ENCODE measurements at regions not wholly inside any gene's neighbourhood (a gene's known extent, or its start where the extent isn't known, plus 50 kb on each side); places are given as distances from the start of the nearest gene placed in this dataset.

GRCh38 chr2:41935002-41935401, 112.8 kb upstream of the PKDCC start:
- Histone ChIP-seq H3K36me3 (ENCODE audit: control insufficient read depth, insufficient read depth, low read length) (no peaks in the 10 kb centered on the region), H3K9me3 (ENCODE audit: control insufficient read depth, insufficient read depth, low read depth, low read length) (no peaks in the 10 kb centered on the region), H3K27ac (ENCODE audit: insufficient read depth, low read length) (no peak overlapping the region), H2AFZ (ENCODE audit: low read length) (no peak overlapping the region), H4K20me1 (ENCODE audit: control insufficient read depth, extremely low read depth, insufficient read depth, low read length) (no peaks in the 10 kb centered on the region), H3K4me3 (replicated peaks in 1 of 4; ENCODE audit: control extremely low read depth in 1 of 4, insufficient read depth in 1 of 4, low read depth in 3 of 4, low read length in 4 of 4) (no peak overlapping the region), H3K4me1 (ENCODE audit: control insufficient read depth, extremely low read depth, insufficient read depth, low read length) (peaks cover 29% of the 10 kb centered on the region), H3K27me3 (ENCODE audit: control insufficient read depth, insufficient read depth, low read length) (no peaks in the 10 kb centered on the region), H3K4me2 (ENCODE audit: extremely low read depth, insufficient read depth, low read length) (no peak overlapping the region), H3K79me2 (ENCODE audit: control insufficient read depth, insufficient read depth, low read length) (no peaks in the 10 kb centered on the region), H3K9ac (ENCODE audit: insufficient read depth, low read length) (no peak overlapping the region)
- DNase-seq (ENCODE audit: low read depth in 2 of 2) = no peak
- no peak for TF ChIP-seq EZH2 (IDR thresholded peaks at IDR 0.05; ENCODE audit: low read length, missing control alignments)
- no peak for TF ChIP-seq CTCF (conservative IDR thresholded peaks at IDR 0.05 in 1 of 2, IDR thresholded peaks at IDR 0.05 in 1 of 2; ENCODE audit: low read depth in 1 of 2, low read length in 2 of 2)

GRCh38 chr2:41935825-41936224, 112.0 kb upstream of the PKDCC start:
- Histone ChIP-seq H3K27ac (ENCODE audit: insufficient read depth, low read length) (no peak overlapping the region), H3K9me3 (ENCODE audit: control insufficient read depth, insufficient read depth, low read depth, low read length) (no peaks in the 10 kb centered on the region), H2AFZ (ENCODE audit: low read length) (no peak overlapping the region), H3K4me3 (replicated peaks in 1 of 4; ENCODE audit: control extremely low read depth in 1 of 4, insufficient read depth in 1 of 4, low read depth in 3 of 4, low read length in 4 of 4) (no peak overlapping the region), H3K36me3 (ENCODE audit: control insufficient read depth, insufficient read depth, low read length) (no peaks in the 10 kb centered on the region), H3K9ac (ENCODE audit: insufficient read depth, low read length) (no peak overlapping the region), H4K20me1 (ENCODE audit: control insufficient read depth, extremely low read depth, insufficient read depth, low read length) (no peaks in the 10 kb centered on the region), H3K4me2 (ENCODE audit: extremely low read depth, insufficient read depth, low read length) (no peak overlapping the region), H3K4me1 (ENCODE audit: control insufficient read depth, extremely low read depth, insufficient read depth, low read length) (peaks cover 29% of the 10 kb centered on the region), H3K27me3 (ENCODE audit: control insufficient read depth, insufficient read depth, low read length) (no peaks in the 10 kb centered on the region), H3K79me2 (ENCODE audit: control insufficient read depth, insufficient read depth, low read length) (no peaks in the 10 kb centered on the region)
- TF ChIP-seq CTCF (conservative IDR thresholded peaks at IDR 0.05 in 1 of 2, IDR thresholded peaks at IDR 0.05 in 1 of 2; ENCODE audit: low read depth in 1 of 2, low read length in 2 of 2) = no peak
- no peak for TF ChIP-seq EZH2 (IDR thresholded peaks at IDR 0.05; ENCODE audit: low read length, missing control alignments)
- DNase-seq (ENCODE audit: low read depth in 2 of 2) = peak in 1 of 2 donors; percentile 29

- Histone ChIP-seq H3K27me3 (ENCODE audit: control insufficient read depth, insufficient read depth, low read length) (no peaks in the 10 kb centered on the region), H3K4me1 (ENCODE audit: control insufficient read depth, extremely low read depth, insufficient read depth, low read length) (peaks cover 26% of the 10 kb centered on the region), H3K4me2 (ENCODE audit: extremely low read depth, insufficient read depth, low read length) (no peak overlapping the region), H3K9ac (ENCODE audit: insufficient read depth, low read length) (no peak overlapping the region), H3K9me3 (ENCODE audit: control insufficient read depth, insufficient read depth, low read depth, low read length) (no peaks in the 10 kb centered on the region), H3K36me3 (ENCODE audit: control insufficient read depth, insufficient read depth, low read length) (no peaks in the 10 kb centered on the region), H3K79me2 (ENCODE audit: control insufficient read depth, insufficient read depth, low read length) (no peaks in the 10 kb centered on the region), H4K20me1 (ENCODE audit: control insufficient read depth, extremely low read depth, insufficient read depth, low read length) (no peaks in the 10 kb centered on the region), H3K27ac (ENCODE audit: insufficient read depth, low read length) (no peak overlapping the region), H2AFZ (ENCODE audit: low read length) (no peak overlapping the region), H3K4me3 (replicated peaks in 1 of 4; ENCODE audit: control extremely low read depth in 1 of 4, insufficient read depth in 1 of 4, low read depth in 3 of 4, low read length in 4 of 4) (no peak overlapping the region)
- DNase-seq (ENCODE audit: low read depth in 2 of 2) = no peak
- TF ChIP-seq EZH2 (IDR thresholded peaks at IDR 0.05; ENCODE audit: low read length, missing control alignments) (no peak), CTCF (conservative IDR thresholded peaks at IDR 0.05 in 1 of 2, IDR thresholded peaks at IDR 0.05 in 1 of 2; ENCODE audit: low read depth in 1 of 2, low read length in 2 of 2) (no peak)
Measured at GRCh38 chr2:41936771-41937463, 110.9 kb upstream of the PKDCC start.

All from fibroblast of lung (primary cell).